ENCODE measurements at regions not wholly inside any gene's neighbourhood (a gene's known extent, or its start where the extent isn't known, plus 50 kb on each side); places are given as distances from the start of the nearest gene placed in this dataset.
"Not testable (repeated sequence)": the region's sequence is repeated elsewhere in the genome, so short reads cannot be mapped to it uniquely, and the experiment has no call there.

DNA sequence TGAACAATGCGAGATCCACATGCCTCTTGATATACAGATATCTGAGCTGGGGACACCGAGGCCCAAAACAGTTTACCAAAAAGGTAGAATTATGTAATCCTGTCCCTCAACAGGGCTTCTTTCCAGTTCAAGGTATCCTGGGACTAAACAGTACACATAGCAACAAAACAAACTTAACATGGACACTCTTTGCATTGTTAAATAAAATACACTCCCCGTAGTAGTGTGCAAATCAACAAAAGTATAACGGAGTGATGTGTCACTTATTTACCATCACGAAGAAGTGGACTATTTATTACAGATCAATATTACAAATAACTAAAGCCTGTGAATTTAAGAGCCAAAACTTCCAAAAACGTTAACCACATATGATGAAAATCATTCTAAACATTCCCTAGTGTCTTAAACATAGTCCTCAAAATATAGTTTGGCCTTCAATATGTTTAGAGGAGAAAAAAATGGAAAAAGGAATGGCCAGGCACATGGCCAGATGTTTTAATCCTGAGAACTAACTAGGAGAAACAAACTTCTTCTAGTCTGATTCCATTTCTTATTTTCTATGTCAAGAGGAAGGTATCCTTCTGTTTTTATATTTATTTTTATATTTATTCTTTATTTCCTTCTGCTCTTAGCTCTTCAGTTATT, 377.5 kb downstream of the OSR1 start:
- Histone ChIP-seq H3K4me3 (ENCODE audit: low read depth, low read length) (no peak overlapping the region), H3K36me3 (ENCODE audit: control insufficient read depth, insufficient read depth, low read length) (no peaks in the 10 kb centered on the region), H3K9me3 (ENCODE audit: control insufficient read depth, insufficient read depth, low read length) (no peaks in the 10 kb centered on the region), H3K27ac (ENCODE audit: low read depth, low read length) (no peak overlapping the region), H3K27me3 (ENCODE audit: control insufficient read depth, insufficient read depth, low read length) (no peaks in the 10 kb centered on the region), H3K9ac (ENCODE audit: low read depth, low read length) (no peak overlapping the region), H3K4me1 (ENCODE audit: control insufficient read depth, insufficient read depth, low read length) (peaks cover 5% of the 10 kb centered on the region)

DNA sequence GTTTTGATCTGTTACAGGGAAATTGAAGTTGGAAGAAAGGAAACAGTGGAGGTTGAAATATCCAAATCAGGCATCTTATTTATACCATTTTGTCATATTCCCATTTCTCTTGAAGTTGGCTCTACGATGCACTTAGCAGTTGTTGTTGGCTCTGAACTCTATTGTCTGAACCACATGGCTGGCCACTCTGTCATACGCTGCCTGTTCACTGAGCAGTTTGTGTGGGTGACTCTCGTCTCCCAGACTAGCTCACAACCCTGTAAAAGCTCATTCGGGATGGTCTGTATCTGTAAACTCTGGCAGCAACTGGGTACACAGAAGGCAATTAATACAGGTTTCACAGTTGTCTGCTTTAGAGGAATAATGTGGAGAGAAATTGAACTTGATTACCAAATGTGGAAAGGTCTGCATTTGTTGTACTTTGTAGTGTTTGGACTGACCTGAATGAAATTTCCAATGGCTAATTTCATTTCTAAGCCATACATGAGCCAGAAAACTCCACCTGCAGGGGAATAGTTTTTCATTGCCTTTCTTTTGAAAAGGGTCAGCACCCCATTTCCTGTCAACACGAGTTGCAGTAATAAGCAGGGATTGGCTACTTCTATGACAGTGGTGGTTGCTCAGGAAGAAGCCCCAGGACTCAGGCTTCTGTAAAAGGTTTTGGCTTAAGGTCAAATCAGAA, 378.2 kb downstream of the OSR1 start:
- Histone ChIP-seq H3K9ac (ENCODE audit: low read depth, low read length) (no peak overlapping the region), H3K4me3 (ENCODE audit: low read depth, low read length) (no peak overlapping the region), H3K27me3 (ENCODE audit: control insufficient read depth, insufficient read depth, low read length) (no peaks in the 10 kb centered on the region), H3K9me3 (ENCODE audit: control insufficient read depth, insufficient read depth, low read length) (no peaks in the 10 kb centered on the region), H3K27ac (ENCODE audit: low read depth, low read length) (no peak overlapping the region), H3K36me3 (ENCODE audit: control insufficient read depth, insufficient read depth, low read length) (no peaks in the 10 kb centered on the region), H3K4me1 (ENCODE audit: control insufficient read depth, insufficient read depth, low read length) (peaks cover 9% of the 10 kb centered on the region)

GRCh38 chr2:18977409-18977808, 381.0 kb downstream of the OSR1 start:
- no peaks in the 10 kb centered on the region for H3K9me3 ChIP-seq (ENCODE audit: control insufficient read depth, insufficient read depth, low read length)
- H3K4me3 ChIP-seq (ENCODE audit: low read depth, low read length): no peak overlapping the region
- no peaks in the 10 kb centered on the region for H3K27me3 ChIP-seq (ENCODE audit: control insufficient read depth, insufficient read depth, low read length)
- H3K27ac ChIP-seq (ENCODE audit: low read depth, low read length): no peak overlapping the region
- H3K9ac ChIP-seq (ENCODE audit: low read depth, low read length): no peak overlapping the region
- H3K36me3 ChIP-seq (ENCODE audit: control insufficient read depth, insufficient read depth, low read length): no peaks in the 10 kb centered on the region
- H3K4me1 ChIP-seq (ENCODE audit: control insufficient read depth, insufficient read depth, low read length): peaks cover 9% of the 10 kb centered on the region

DNA sequence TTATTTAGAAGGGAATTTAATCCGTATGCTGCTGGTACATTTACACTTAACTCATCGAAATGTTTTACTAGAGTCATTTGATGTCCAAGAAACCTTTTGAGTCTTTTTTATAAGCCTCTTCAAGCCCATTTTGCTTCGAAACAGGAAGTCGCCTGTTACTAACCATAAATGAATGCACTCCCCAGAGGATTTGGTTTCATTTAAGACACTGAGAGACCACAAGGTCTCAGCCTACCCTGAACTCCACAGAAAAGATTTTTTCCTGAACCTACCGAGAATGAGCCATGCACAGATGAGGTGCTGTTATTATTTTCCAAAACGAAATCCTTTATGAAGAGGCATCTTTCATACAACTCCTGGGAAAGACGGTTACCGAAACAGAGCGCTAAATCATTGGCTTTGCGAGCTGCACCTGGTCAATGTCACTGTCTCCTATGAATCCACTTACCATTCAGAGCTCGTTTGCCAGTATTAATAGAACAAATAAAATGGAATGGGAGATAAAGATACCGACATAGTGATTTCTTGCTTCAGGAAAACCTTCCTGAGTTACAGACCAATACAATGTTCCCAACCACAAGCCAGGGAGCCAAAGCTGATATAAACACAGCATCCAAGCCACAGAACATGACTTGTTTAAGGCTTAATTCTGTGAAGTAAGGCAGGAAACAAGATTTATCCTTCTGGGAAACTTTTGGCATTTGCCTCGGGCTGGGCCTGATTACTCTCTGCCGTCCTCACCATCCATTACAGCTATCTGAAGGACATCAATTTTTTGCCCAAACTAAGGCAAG, 382.1 kb downstream of the OSR1 start:
- no peak overlapping the region for H3K4me3 ChIP-seq (ENCODE audit: low read depth, low read length)
- no peaks in the 10 kb centered on the region for H3K36me3 ChIP-seq (ENCODE audit: control insufficient read depth, insufficient read depth, low read length)
- no peak overlapping the region for H3K27ac ChIP-seq (ENCODE audit: low read depth, low read length)
- peaks cover 9% of the 10 kb centered on the region for H3K4me1 ChIP-seq (ENCODE audit: control insufficient read depth, insufficient read depth, low read length)
- no peak overlapping the region for H3K9ac ChIP-seq (ENCODE audit: low read depth, low read length)
- no peaks in the 10 kb centered on the region for H3K9me3 ChIP-seq (ENCODE audit: control insufficient read depth, insufficient read depth, low read length)
- H3K27me3 ChIP-seq (ENCODE audit: control insufficient read depth, insufficient read depth, low read length): no peaks in the 10 kb centered on the region

DNA sequence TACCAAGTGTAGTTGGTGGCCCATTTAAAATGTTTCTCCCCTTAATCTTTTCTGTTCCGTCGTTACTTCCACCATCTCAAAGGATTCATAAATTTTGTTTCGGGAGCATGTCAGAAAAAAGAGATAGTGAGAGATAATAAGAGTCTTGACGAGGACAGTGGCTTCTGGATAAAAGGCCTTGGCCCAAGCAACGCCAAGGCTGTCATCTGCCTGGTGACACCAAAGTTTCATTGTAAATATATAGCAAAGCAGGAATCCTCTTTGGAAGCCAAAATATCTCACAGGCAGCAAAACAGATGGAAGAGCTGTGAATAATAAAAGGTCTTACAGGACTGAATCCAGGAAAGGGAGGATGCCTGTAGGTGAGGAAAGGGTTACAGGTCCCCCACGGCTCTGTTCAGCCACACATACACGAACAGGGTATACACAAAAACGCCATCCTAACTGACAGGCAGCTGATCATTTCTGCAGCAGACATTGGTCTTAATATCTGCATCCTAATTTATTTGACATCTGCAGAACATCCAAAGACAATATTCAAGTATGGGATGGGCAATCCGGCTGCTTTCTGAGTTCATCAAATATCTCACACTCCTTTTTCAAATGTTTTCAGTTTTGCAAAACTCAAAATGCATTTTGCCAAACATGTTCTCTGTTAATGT, 382.8 kb downstream of the OSR1 start:
- Histone ChIP-seq H3K9me3 (ENCODE audit: control insufficient read depth, insufficient read depth, low read length) (no peaks in the 10 kb centered on the region), H3K27ac (ENCODE audit: low read depth, low read length) (no peak overlapping the region), H3K4me1 (ENCODE audit: control insufficient read depth, insufficient read depth, low read length) (peaks cover 9% of the 10 kb centered on the region), H3K36me3 (ENCODE audit: control insufficient read depth, insufficient read depth, low read length) (no peaks in the 10 kb centered on the region), H3K9ac (ENCODE audit: low read depth, low read length) (no peak overlapping the region), H3K27me3 (ENCODE audit: control insufficient read depth, insufficient read depth, low read length) (no peaks in the 10 kb centered on the region), H3K4me3 (ENCODE audit: low read depth, low read length) (no peak overlapping the region)

DNA sequence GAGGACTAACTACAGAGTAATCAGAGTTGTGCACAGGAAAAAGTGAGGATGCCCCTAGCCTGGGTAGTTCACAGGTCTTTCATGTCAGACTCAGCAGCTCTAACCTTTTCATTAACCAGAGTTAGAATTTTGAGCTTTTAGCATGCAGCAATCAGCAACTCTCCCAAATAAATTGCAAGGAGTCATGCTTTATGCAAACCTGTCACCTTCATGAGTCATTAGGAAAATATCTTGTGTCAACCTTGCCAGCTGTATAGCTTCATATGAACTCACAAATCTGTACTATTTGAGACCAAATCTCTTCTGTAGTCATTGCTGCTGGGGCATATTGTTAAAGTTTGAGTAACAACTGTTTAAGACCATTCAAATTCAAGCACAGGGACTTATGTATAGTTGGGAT, 382.3 kb upstream of the NT5C1B start:
- H3K9me3 ChIP-seq (ENCODE audit: control insufficient read depth, insufficient read depth, low read length): no peaks in the 10 kb centered on the region
- H3K27me3 ChIP-seq (ENCODE audit: control insufficient read depth, insufficient read depth, low read length): no peaks in the 10 kb centered on the region
- H3K4me1 ChIP-seq (ENCODE audit: control insufficient read depth, insufficient read depth, low read length): peaks cover 9% of the 10 kb centered on the region
- H3K36me3 ChIP-seq (ENCODE audit: control insufficient read depth, insufficient read depth, low read length): no peaks in the 10 kb centered on the region
- H3K4me3 ChIP-seq (ENCODE audit: low read depth, low read length): no peak overlapping the region
- H3K27ac ChIP-seq (ENCODE audit: low read depth, low read length): no peak overlapping the region
- no peak overlapping the region for H3K9ac ChIP-seq (ENCODE audit: low read depth, low read length)

GRCh38 chr2:18971069-18971378, 381.7 kb upstream of the NT5C1B start:
- H3K27me3 ChIP-seq (ENCODE audit: control insufficient read depth, insufficient read depth, low read length): no peaks in the 10 kb centered on the region

DNA sequence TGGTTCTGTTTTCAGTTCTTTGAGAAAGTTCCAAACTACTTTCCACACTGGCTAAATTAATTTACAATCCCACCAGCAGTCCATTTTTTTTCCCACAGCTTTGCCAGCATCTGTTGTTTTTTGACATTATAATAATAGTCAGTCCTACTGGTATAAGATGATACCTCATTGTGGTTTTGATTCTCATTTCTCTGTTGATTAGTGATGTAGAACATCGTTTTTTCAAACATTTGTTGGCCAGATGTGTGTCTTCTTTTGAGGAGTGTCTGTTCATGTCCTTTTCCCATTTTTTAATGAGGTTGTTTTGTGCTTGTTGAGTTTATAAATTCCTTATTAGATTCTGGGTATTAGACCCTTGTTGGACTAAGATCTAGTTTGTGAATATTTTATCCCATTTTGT, 376.8 kb upstream of the NT5C1B start:
- Histone ChIP-seq H3K4me3 (ENCODE audit: low read depth, low read length) (no peak overlapping the region), H3K27ac (ENCODE audit: low read depth, low read length) (no peak overlapping the region), H3K27me3 (ENCODE audit: control insufficient read depth, insufficient read depth, low read length) (no peaks in the 10 kb centered on the region), H3K4me1 (ENCODE audit: control insufficient read depth, insufficient read depth, low read length) (no peaks in the 10 kb centered on the region), H3K9me3 (ENCODE audit: control insufficient read depth, insufficient read depth, low read length) (no peaks in the 10 kb centered on the region), H3K9ac (ENCODE audit: low read depth, low read length) (no peak overlapping the region), H3K36me3 (ENCODE audit: control insufficient read depth, insufficient read depth, low read length) (no peaks in the 10 kb centered on the region)

More at GRCh38 chr2:18971069-18971378, 381.7 kb upstream of the NT5C1B start:
- Histone ChIP-seq H3K4me3 (ENCODE audit: low read depth, low read length) (no peak overlapping the region), H3K9ac (ENCODE audit: low read depth, low read length) (no peak overlapping the region), H3K9me3 (ENCODE audit: control insufficient read depth, insufficient read depth, low read length) (no peaks in the 10 kb centered on the region), H3K27ac (ENCODE audit: low read depth, low read length) (no peak overlapping the region), H3K4me1 (ENCODE audit: control insufficient read depth, insufficient read depth, low read length) (peaks cover 5% of the 10 kb centered on the region), H3K36me3 (ENCODE audit: control insufficient read depth, insufficient read depth, low read length) (no peaks in the 10 kb centered on the region)

- not testable (repeated sequence) for H3K4me3 ChIP-seq (ENCODE audit: low read depth, low read length); H3K4me1 ChIP-seq (ENCODE audit: control insufficient read depth, insufficient read depth, low read length); H3K27ac ChIP-seq (ENCODE audit: low read depth, low read length); H3K36me3 ChIP-seq (ENCODE audit: control insufficient read depth, insufficient read depth, low read length); H3K9me3 ChIP-seq (ENCODE audit: control insufficient read depth, insufficient read depth, low read length); H3K27me3 ChIP-seq (ENCODE audit: control insufficient read depth, insufficient read depth, low read length); H3K9ac ChIP-seq (ENCODE audit: low read depth, low read length)
These were observed 374.4 kb upstream of the NT5C1B start for GRCh38 chr2:18963739-18964256.

GRCh38 chr2:18961991-18962421, 372.6 kb upstream of the NT5C1B start:
- H3K27ac ChIP-seq (ENCODE audit: low read depth, low read length): no peak overlapping the region
- H3K9me3 ChIP-seq (ENCODE audit: control insufficient read depth, insufficient read depth, low read length): no peaks in the 10 kb centered on the region
- no peak overlapping the region for H3K9ac ChIP-seq (ENCODE audit: low read depth, low read length)
- H3K36me3 ChIP-seq (ENCODE audit: control insufficient read depth, insufficient read depth, low read length): no peaks in the 10 kb centered on the region
- no peak overlapping the region for H3K4me3 ChIP-seq (ENCODE audit: low read depth, low read length)
- H3K4me1 ChIP-seq (ENCODE audit: control insufficient read depth, insufficient read depth, low read length): no peaks in the 10 kb centered on the region
- no peaks in the 10 kb centered on the region for H3K27me3 ChIP-seq (ENCODE audit: control insufficient read depth, insufficient read depth, low read length)

All from HUES48 (cell line).